HL-60 (cell line): ENCODE measurements at regions not wholly inside any gene's neighbourhood (a gene's known extent, or its start where the extent isn't known, plus 50 kb on each side); places are given as distances from the start of the nearest gene placed in this dataset.

Source experiments
- CTCF ChIP-seq: IDR thresholded peaks from one replicate; pipeline ENCODE4 v1.5.1; 2011; ENCODE audit warnings: low read length, control low read depth, inconsistent platforms; ENCODE audit not compliant: insufficient read depth
- GABPA ChIP-seq: IDR thresholded peaks from 2 replicates; pipeline ENCODE4 v1.6.1; 2012; ENCODE audit warnings: low read depth
- POLR2AphosphoS5 ChIP-seq: IDR thresholded peaks from 2 replicates; pipeline ENCODE4 v1.6.1; 2012; ENCODE audit warnings: low read depth

- TF ChIP-seq GABPA = no peak
- TF ChIP-seq POLR2AphosphoS5 = no peak
- no peak for TF ChIP-seq CTCF
These were observed 52.7 kb upstream of the ATP5PO start for GRCh38 chr21:33968080-33968994.
